ENCODE measurements at regions not wholly inside any gene's neighbourhood (a gene's known extent, or its start where the extent isn't known, plus 50 kb on each side); places are given as distances from the start of the nearest gene placed in this dataset.

DNA sequence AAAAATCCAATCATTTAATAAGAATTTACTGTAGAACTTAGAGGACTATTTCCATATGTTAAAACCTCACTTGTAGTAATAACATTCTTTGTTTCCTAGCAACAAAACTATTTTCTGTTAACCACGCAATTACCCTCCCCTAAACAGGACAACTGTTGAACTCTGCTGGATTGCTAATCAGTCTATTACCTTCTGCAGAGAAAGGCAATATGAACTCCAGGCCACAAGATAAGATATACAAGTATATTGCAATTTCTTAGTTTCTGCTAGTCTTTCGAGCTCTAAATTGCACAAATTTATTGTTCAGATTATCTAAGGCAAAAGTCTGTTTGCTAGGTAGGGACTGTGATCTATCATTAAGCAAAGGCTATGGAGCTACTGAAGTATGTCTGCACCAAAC, 920.1 kb upstream of the LRRN3 start:
- H2AFZ ChIP-seq = no peak overlapping the region
- H3K4me3 ChIP-seq (ENCODE audit: low read depth, low read length) = no peak overlapping the region
- H3K4me1 ChIP-seq = no peaks in the 10 kb centered on the region
- H3K36me3 ChIP-seq (ENCODE audit: control insufficient read depth, insufficient read depth, low read length) = no peaks in the 10 kb centered on the region
- no peak overlapping the region for H3K27ac ChIP-seq
- H3K79me2 ChIP-seq = no peaks in the 10 kb centered on the region
- no peaks in the 10 kb centered on the region for H3K27me3 ChIP-seq (ENCODE audit: control insufficient read depth, insufficient read depth, low read length)
- no peak overlapping the region for H3K4me2 ChIP-seq (ENCODE audit: low read length)
- TF ChIP-seq, protein P1, sequence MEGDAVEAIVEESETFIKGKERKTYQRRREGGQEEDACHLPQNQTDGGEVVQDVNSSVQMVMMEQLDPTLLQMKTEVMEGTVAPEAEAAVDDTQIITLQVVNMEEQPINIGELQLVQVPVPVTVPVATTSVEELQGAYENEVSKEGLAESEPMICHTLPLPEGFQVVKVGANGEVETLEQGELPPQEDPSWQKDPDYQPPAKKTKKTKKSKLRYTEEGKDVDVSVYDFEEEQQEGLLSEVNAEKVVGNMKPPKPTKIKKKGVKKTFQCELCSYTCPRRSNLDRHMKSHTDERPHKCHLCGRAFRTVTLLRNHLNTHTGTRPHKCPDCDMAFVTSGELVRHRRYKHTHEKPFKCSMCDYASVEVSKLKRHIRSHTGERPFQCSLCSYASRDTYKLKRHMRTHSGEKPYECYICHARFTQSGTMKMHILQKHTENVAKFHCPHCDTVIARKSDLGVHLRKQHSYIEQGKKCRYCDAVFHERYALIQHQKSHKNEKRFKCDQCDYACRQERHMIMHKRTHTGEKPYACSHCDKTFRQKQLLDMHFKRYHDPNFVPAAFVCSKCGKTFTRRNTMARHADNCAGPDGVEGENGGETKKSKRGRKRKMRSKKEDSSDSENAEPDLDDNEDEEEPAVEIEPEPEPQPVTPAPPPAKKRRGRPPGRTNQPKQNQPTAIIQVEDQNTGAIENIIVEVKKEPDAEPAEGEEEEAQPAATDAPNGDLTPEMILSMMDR (IDR thresholded peaks at IDR 0.05) = no peak
- no peak overlapping the region for H3K9ac ChIP-seq
- no peaks in the 10 kb centered on the region for H3K9me3 ChIP-seq (ENCODE audit: control insufficient read depth, low read length)

DNA sequence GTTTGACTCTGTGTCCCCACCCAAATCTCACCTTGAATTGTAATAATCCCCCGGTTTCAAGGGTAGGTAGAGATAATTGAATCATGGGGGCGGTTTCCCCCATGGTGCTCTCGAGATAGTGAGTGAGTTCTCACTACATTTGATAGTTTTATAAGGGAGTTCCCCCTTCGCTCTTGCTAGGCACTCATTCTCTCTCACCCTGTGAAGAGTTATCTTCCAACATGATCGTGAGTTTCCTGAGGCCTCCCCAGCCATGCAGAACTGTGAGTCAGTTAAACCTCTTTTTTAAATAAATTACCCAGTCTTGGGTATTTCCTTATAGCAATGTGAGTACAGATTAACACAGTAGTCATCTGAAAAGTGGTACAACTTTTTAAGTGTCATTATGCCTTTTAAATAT, 913.5 kb upstream of the LRRN3 start:
- no peaks in the 10 kb centered on the region for H3K27me3 ChIP-seq (ENCODE audit: control insufficient read depth, insufficient read depth, low read length)

DNA sequence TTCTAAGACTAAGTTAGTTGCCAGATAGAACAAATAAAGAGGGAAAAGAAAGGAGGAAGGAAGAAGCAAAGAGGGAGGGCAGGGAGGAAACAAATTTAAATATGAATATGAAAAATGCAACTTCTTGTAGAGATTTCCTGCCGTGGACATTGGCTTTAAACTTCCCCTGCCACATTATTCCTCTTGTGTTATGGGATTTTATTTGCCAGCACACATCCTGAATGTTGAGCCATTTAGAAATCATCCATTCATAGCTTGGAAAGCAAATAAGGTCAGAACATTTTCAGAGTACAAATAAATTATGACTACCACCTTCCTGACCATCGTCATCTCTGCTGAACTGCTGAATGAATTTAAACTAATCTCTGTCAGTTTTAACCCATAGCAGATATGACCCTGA, 911.9 kb upstream of the LRRN3 start:
- Histone ChIP-seq H3K9me3 (ENCODE audit: control insufficient read depth, low read length) (no peaks in the 10 kb centered on the region), H3K27ac (no peak overlapping the region), H3K4me1 (no peaks in the 10 kb centered on the region), H3K9ac (no peak overlapping the region), H3K4me2 (ENCODE audit: low read length) (no peak overlapping the region), H3K79me2 (no peaks in the 10 kb centered on the region), H3K4me3 (ENCODE audit: low read depth, low read length) (no peak overlapping the region), H3K36me3 (ENCODE audit: control insufficient read depth, insufficient read depth, low read length) (no peaks in the 10 kb centered on the region), H3K27me3 (ENCODE audit: control insufficient read depth, insufficient read depth, low read length) (no peaks in the 10 kb centered on the region), H2AFZ (no peak overlapping the region)
- TF ChIP-seq, protein P1 (IDR thresholded peaks at IDR 0.05) = no peak

More for the DNA sequence above, 913.5 kb upstream of the LRRN3 start:
- TF ChIP-seq, protein P1 (IDR thresholded peaks at IDR 0.05) = no peak
- Histone ChIP-seq H3K27ac (no peak overlapping the region), H3K4me3 (ENCODE audit: low read depth, low read length) (no peak overlapping the region), H3K9me3 (ENCODE audit: control insufficient read depth, low read length) (no peaks in the 10 kb centered on the region), H2AFZ (no peak overlapping the region), H3K4me2 (ENCODE audit: low read length) (no peak overlapping the region), H3K4me1 (no peaks in the 10 kb centered on the region), H3K79me2 (no peaks in the 10 kb centered on the region), H3K9ac (no peak overlapping the region), H3K36me3 (ENCODE audit: control insufficient read depth, insufficient read depth, low read length) (no peaks in the 10 kb centered on the region)

DNA sequence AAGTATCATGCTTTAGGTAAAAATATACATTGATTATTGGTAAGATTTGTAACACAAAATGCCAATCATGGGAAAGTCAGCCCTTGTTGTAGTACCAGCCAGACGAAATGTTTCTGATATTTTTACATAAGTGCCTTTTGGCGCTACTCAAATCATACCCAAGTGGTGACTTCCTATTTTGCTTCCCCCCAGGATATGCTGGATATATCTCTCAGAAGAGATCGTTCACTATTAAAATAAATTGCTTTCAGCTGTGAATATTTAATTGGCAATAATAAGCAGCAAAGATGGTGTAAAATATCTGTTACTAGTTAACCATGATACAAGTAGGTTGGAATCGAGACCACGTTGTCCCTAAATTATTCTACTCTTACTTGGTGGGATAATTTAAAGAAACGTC, 909.2 kb upstream of the LRRN3 start:
- no peaks in the 10 kb centered on the region for H3K9me3 ChIP-seq (ENCODE audit: control insufficient read depth, low read length)

DNA sequence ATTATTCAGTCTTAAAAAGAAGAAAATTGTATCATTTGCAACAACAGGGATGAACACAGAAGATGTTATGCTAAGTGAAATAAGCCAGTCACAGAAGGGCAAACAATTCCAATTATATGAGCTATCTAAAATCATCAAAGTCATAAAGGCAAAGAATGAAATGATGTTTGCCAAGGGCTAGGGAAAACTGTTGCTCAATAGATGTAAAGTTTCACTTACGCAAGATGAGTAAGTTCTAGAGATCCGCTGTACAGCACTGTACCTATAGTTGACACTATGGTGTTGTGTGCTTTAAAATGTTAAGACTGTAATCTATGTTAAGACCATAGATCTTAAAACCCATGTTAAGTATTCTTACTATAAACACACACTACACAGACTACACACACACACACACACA, 904.6 kb upstream of the LRRN3 start:
- Histone ChIP-seq H3K27me3 (ENCODE audit: control insufficient read depth, insufficient read depth, low read length) (no peaks in the 10 kb centered on the region), H3K36me3 (ENCODE audit: control insufficient read depth, insufficient read depth, low read length) (no peaks in the 10 kb centered on the region), H3K79me2 (no peaks in the 10 kb centered on the region), H3K4me1 (no peaks in the 10 kb centered on the region), H3K4me3 (ENCODE audit: low read depth, low read length) (no peak overlapping the region), H2AFZ (no peak overlapping the region), H3K9me3 (ENCODE audit: control insufficient read depth, low read length) (no peaks in the 10 kb centered on the region), H3K9ac (no peak overlapping the region), H3K4me2 (ENCODE audit: low read length) (no peak overlapping the region), H3K27ac (no peak overlapping the region)
- TF ChIP-seq, protein P1 (IDR thresholded peaks at IDR 0.05) = no peak

More for the DNA sequence above, 909.2 kb upstream of the LRRN3 start:
- Histone ChIP-seq H3K4me2 (ENCODE audit: low read length) (no peak overlapping the region), H3K36me3 (ENCODE audit: control insufficient read depth, insufficient read depth, low read length) (no peaks in the 10 kb centered on the region), H3K4me1 (no peaks in the 10 kb centered on the region), H3K79me2 (no peaks in the 10 kb centered on the region), H3K9ac (no peak overlapping the region), H3K27ac (no peak overlapping the region), H3K27me3 (ENCODE audit: control insufficient read depth, insufficient read depth, low read length) (no peaks in the 10 kb centered on the region), H2AFZ (no peak overlapping the region), H3K4me3 (ENCODE audit: low read depth, low read length) (no peak overlapping the region)
- TF ChIP-seq, protein P1 (IDR thresholded peaks at IDR 0.05) = no peak
